H9 (cell line): ENCODE measurements at regions not wholly inside any gene's neighbourhood (a gene's known extent, or its start where the extent isn't known, plus 50 kb on each side); places are given as distances from the start of the nearest gene placed in this dataset.
"Not testable (repeated sequence)": the region's sequence is repeated elsewhere in the genome, so short reads cannot be mapped to it uniquely, and the experiment has no call there.

ENCODE experiments used
- DNase-seq: peaks from one replicate; pipeline ENCODE4 v3.0.0-alpha.2; 2017
- H2AFZ ChIP-seq: one replicate; pipeline ENCODE4 v1.6.1; 2013; ENCODE audit warnings: mild to moderate bottlenecking, low read length, control low read depth, moderate library complexity
- H2AK5ac ChIP-seq: 2 replicates; pipeline ENCODE4 v1.6.1; 2013; ENCODE audit warnings: low read length, control low read depth, mixed read lengths; ENCODE audit not compliant: insufficient read length
- H2BK120ac ChIP-seq: one replicate; pipeline ENCODE4 v1.6.1; 2013; ENCODE audit warnings: low read depth, mild to moderate bottlenecking, low read length, control low read depth, inconsistent platforms; ENCODE audit not compliant: poor library complexity, severe bottlenecking
- H2BK12ac ChIP-seq: 2 replicates; pipeline ENCODE4 v1.6.1; 2013; ENCODE audit warnings: low read length, control low read depth, mixed read lengths, low read depth; ENCODE audit not compliant: insufficient read length
- H2BK15ac ChIP-seq: 2 replicates; pipeline ENCODE4 v1.6.1; 2013; ENCODE audit warnings: low read depth, low read length, control low read depth
- H2BK20ac ChIP-seq: one replicate; pipeline ENCODE4 v1.6.1; 2013; ENCODE audit warnings: low read depth, mild to moderate bottlenecking, low read length, control low read depth, inconsistent platforms; ENCODE audit not compliant: poor library complexity, severe bottlenecking
- H2BK5ac ChIP-seq: 2 replicates; pipeline ENCODE4 v1.6.1; 2013; ENCODE audit warnings: low read length, control low read depth, mixed read lengths; ENCODE audit not compliant: insufficient read length
- H3K14ac ChIP-seq: 2 replicates; pipeline ENCODE4 v1.6.1; 2013; ENCODE audit warnings: low read length, control low read depth; ENCODE audit not compliant: insufficient read depth
- H3K18ac ChIP-seq: 2 replicates; pipeline ENCODE4 v1.6.1; 2013; ENCODE audit warnings: low read depth, mild to moderate bottlenecking, mixed read lengths, low read length, control low read depth; ENCODE audit not compliant: insufficient read length
- H3K23ac ChIP-seq: 2 replicates; pipeline ENCODE4 v1.6.1; 2013; ENCODE audit warnings: low read length, control low read depth, mixed read lengths, low read depth; ENCODE audit not compliant: insufficient read length
- H3K23me2 ChIP-seq: 2 replicates; pipeline ENCODE4 v1.6.1; 2013; ENCODE audit warnings: low read depth, mild to moderate bottlenecking, mixed read lengths, low read length, control low read depth; ENCODE audit not compliant: insufficient read length, poor library complexity, severe bottlenecking
- H3K27ac ChIP-seq: 2 replicates; pipeline ENCODE4 v1.5.1; 2013; ENCODE audit warnings: low read length, control low read depth, mixed read lengths, low read depth; ENCODE audit not compliant: insufficient read length
- H3K27me3 ChIP-seq: 2 replicates; pipeline ENCODE4 v1.6.1; 2013; ENCODE audit warnings: low read length, control low read depth, inconsistent platforms; ENCODE audit not compliant: insufficient read depth
- H3K4ac ChIP-seq: 2 replicates; pipeline ENCODE4 v1.6.1; 2013; ENCODE audit warnings: low read depth, mild to moderate bottlenecking, control low read depth, inconsistent platforms, low read length, moderate library complexity
- H3K4me1 ChIP-seq: 2 replicates; pipeline ENCODE4 v1.6.1; 2013; ENCODE audit warnings: low read length, control low read depth, inconsistent platforms; ENCODE audit not compliant: insufficient read depth
- H3K4me2 ChIP-seq: 2 replicates; pipeline ENCODE4 v1.6.1; 2013; ENCODE audit warnings: low read length, control low read depth, mixed read lengths; ENCODE audit not compliant: insufficient read length, insufficient read depth
- H3K56ac ChIP-seq: 2 replicates; pipeline ENCODE4 v1.6.1; 2013; ENCODE audit warnings: low read depth, mild to moderate bottlenecking, mixed read lengths, low read length, control low read depth; ENCODE audit not compliant: insufficient read length
- H3K79me1 ChIP-seq: 2 replicates; pipeline ENCODE4 v1.6.1; 2013; ENCODE audit warnings: low read depth, mild to moderate bottlenecking, moderate library complexity, low read length, control low read depth, inconsistent platforms; ENCODE audit not compliant: insufficient read depth, poor library complexity, severe bottlenecking
- H3K79me2 ChIP-seq: 2 replicates; pipeline ENCODE4 v1.6.1; 2013; ENCODE audit warnings: low read length, control low read depth, inconsistent platforms; ENCODE audit not compliant: insufficient read depth
- H3K9ac ChIP-seq: 2 replicates; pipeline ENCODE4 v1.6.1; 2013; ENCODE audit warnings: low read length, control low read depth, mixed read lengths; ENCODE audit not compliant: insufficient read length; ENCODE audit errors: extremely low read depth
- H3K9me3 ChIP-seq: one replicate; pipeline ENCODE4 v1.6.1; 2013; ENCODE audit warnings: low read depth, low read length, inconsistent platforms; ENCODE audit not compliant: control insufficient read depth
- H3T11ph ChIP-seq: one replicate; pipeline ENCODE4 v1.6.1; 2013; ENCODE audit warnings: mild to moderate bottlenecking, low read length, control low read depth, inconsistent platforms
- H4K20me1 ChIP-seq: one replicate; pipeline ENCODE4 v1.6.1; 2013; ENCODE audit not compliant: control insufficient read depth, insufficient read length, insufficient read depth
- H4K5ac ChIP-seq: 2 replicates; pipeline ENCODE4 v1.6.1; 2013; ENCODE audit warnings: low read depth, mild to moderate bottlenecking, mixed read lengths, low read length, control low read depth; ENCODE audit not compliant: insufficient read length
- H4K8ac ChIP-seq: replicated peaks from 2 replicates; pipeline ENCODE4 v1.6.1; 2013; ENCODE audit warnings: low read length, control low read depth, mixed read lengths, low read depth; ENCODE audit not compliant: insufficient read length
- H4K91ac ChIP-seq: 2 replicates; pipeline ENCODE4 v1.6.1; 2013; ENCODE audit warnings: low read depth, mild to moderate bottlenecking, moderate library complexity, mixed read lengths, low read length, control low read depth; ENCODE audit not compliant: insufficient read length
- H3K27ac Mint-ChIP-seq, 3 experiments: 2 replicates in 2 of 3; 3 replicates in 1 of 3; pipeline ENCODE4 v1.8.0; 2020 to 2021; ENCODE audit warnings: mixed read lengths in 3 of 3, mild to moderate bottlenecking in 1 of 3, moderate library complexity in 1 of 3
- H3K27me3 Mint-ChIP-seq: 2 replicates; pipeline ENCODE4 v1.8.0; 2021; ENCODE audit warnings: low read depth, mild to moderate bottlenecking, moderate library complexity, mixed read lengths
- H3K36me3 Mint-ChIP-seq, 3 experiments: 2 replicates in 2 of 3; 3 replicates in 1 of 3; pipeline ENCODE4 v1.8.0; 2020 to 2021; ENCODE audit warnings: low read depth in 3 of 3, mixed read lengths in 3 of 3; ENCODE audit not compliant: insufficient read depth in 1 of 3
- H3K4me1 Mint-ChIP-seq, 2 experiments: 2 replicates each; pipeline ENCODE4 v1.8.0; 2020; ENCODE audit warnings: mixed read lengths in 2 of 2
- H3K4me3 Mint-ChIP-seq, 2 experiments: 2 replicates in 1 of 2; 3 replicates in 1 of 2; pipeline ENCODE4 v1.8.0; 2020 to 2021; ENCODE audit warnings: mild to moderate bottlenecking in 2 of 2, mixed read lengths in 2 of 2, moderate library complexity in 1 of 2
- H3K9me3 Mint-ChIP-seq, 2 experiments: 2 replicates in 1 of 2; 3 replicates in 1 of 2; pipeline ENCODE4 v1.8.0; 2020; ENCODE audit warnings: mild to moderate bottlenecking in 2 of 2, mixed read lengths in 2 of 2, moderate library complexity in 1 of 2
- CTCF ChIP-seq: fragments of 200-600 bp; sonication (generic); conservative IDR thresholded peaks from 3 replicates; pipeline ENCODE4 v1.8.0; 2021; ENCODE audit warnings: antibody characterized with exemption, mild to moderate bottlenecking
- WGBS: extraction: QIAGEN DNeasy Blood & Tissue Kit; methylation state at CpG from one replicate; pipeline ENCODE4 v1.1.7; 2013; ENCODE audit warnings: missing lambda C conversion rate, low lambda C conversion rate, mixed read lengths; ENCODE audit not compliant: insufficient read length; ENCODE audit errors: extremely low coverage; 5-methylcytosine and 5-hydroxymethylcytosine counted together

GRCh38 chr6:68196645-68197044 is 438.4 kb upstream of the ADGRB3 start:
- Mint-ChIP-seq H3K9me3 (peaks cover 40 to 44% of the 10 kb centered on the region in 2 experiments), H3K27ac (no peak overlapping the region), H3K27me3 (no peaks in the 10 kb centered on the region), H3K4me3 (no peak overlapping the region), H3K4me1 (no peaks in the 10 kb centered on the region; a peak in 1 of 4 replicates), H3K36me3 (peaks cover 13 to 38% (median 15%) of the 10 kb centered on the region in 3 experiments)
- Histone ChIP-seq H3K23me2 (no peaks in the 10 kb centered on the region), H4K20me1 (no peaks in the 10 kb centered on the region), H3K9me3 (peaks cover 4% of the 10 kb centered on the region), H3K79me2 (no peaks in the 10 kb centered on the region), H4K8ac (no peak overlapping the region), H4K91ac (no peak overlapping the region), H3K79me1 (no peaks in the 10 kb centered on the region), H3K23ac (no peak overlapping the region), H2BK120ac (no peak overlapping the region), H3K4me2 (no peak overlapping the region), H2BK5ac (no peak overlapping the region), H3K4ac (no peak overlapping the region), H2BK20ac (no peak overlapping the region), H2AK5ac (no peak overlapping the region), H4K5ac (no peak overlapping the region), H3K4me1 (no peaks in the 10 kb centered on the region), H3K18ac (no peak overlapping the region), H2AFZ (no peak overlapping the region), H2BK15ac (no peak overlapping the region), H3K9ac (no peak overlapping the region), H3K27ac (no peak overlapping the region), H2BK12ac (no peak overlapping the region), H3K14ac (no peak overlapping the region), H3T11ph (no peak overlapping the region), H3K27me3 (no peaks in the 10 kb centered on the region), H3K56ac (no peak overlapping the region)
- no peak for DNase-seq
- peak; percentile 58 for TF ChIP-seq CTCF
- no CpG with 5 or more reads among the region's 3 CpGs for WGBS

- not testable (repeated sequence) for H3K9ac ChIP-seq, H3K4me2 ChIP-seq, H3K79me2 ChIP-seq, H2BK20ac ChIP-seq, H3K14ac ChIP-seq, H4K5ac ChIP-seq, H3K27ac Mint-ChIP-seq, H3K4me3 Mint-ChIP-seq, H4K91ac ChIP-seq, H3T11ph ChIP-seq, H4K20me1 ChIP-seq, H3K79me1 ChIP-seq, H3K18ac ChIP-seq, H3K27me3 ChIP-seq, H3K4me1 Mint-ChIP-seq, H2AK5ac ChIP-seq, H3K56ac ChIP-seq, H3K27me3 Mint-ChIP-seq, H3K23ac ChIP-seq, H3K23me2 ChIP-seq, H2BK12ac ChIP-seq, H2BK120ac ChIP-seq, H2BK5ac ChIP-seq, H4K8ac ChIP-seq, H3K27ac ChIP-seq, H2BK15ac ChIP-seq, H3K4ac ChIP-seq, DNase-seq, H3K9me3 ChIP-seq, H2AFZ ChIP-seq, H3K4me1 ChIP-seq
- Mint-ChIP-seq H3K36me3 (peaks cover 13 to 38% (median 15%) of the 10 kb centered on the region in 3 experiments), H3K9me3 (peaks cover 40 to 42% of the 10 kb centered on the region in 2 experiments)
- WGBS = no CpG with 5 or more reads among the region's 2 CpGs
Observed at GRCh38 chr6:68195753-68196152, 439.3 kb upstream of the ADGRB3 start.
